ENCODE measurements at regions not wholly inside any gene's neighbourhood (a gene's known extent, or its start where the extent isn't known, plus 50 kb on each side); places are given as distances from the start of the nearest gene placed in this dataset.

DNA sequence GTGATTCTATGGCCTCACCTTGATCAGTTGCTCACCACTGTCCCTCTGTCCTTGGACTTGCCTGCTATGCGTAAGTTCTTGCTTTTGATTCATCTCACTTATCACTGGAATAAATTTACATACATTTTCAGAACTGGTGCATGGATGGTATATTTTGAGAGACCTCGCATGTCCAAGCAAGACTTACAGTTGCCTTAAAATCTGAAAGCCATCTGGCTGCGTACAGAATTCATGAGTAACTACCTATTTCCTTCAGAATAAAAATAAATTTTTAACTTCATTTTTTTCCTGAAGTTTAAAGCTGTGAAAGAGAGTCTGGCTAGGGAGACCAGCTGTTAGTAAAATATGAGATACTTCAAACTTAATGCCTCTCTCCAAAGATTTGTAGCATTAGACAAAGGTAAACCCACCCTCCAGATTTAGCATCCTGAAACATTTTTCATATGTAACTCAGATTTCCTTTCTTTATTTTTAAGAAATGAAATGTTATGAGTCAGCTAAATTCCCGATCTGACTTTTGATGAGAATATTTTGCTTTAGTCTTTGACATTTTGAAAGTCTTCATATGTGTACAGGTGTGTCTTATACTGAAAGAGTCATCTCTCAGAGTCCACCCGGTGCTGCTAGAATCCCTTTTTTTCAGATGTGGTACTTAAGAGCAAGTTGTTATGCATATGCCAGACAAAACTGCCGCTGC lies 136.4 kb upstream of the CELF2 start:
- in situ Hi-C loops (cut with MboI) (no loop called here), intact Hi-C loops (cut with micrococcal nuclease; ENCODE audit: unreplicated experiment) (no loop called here)
- ChIA-PET SMC1A (ENCODE audit: uncharacterized antibody, unreplicated experiment) (no interaction called here), RAD21 (ENCODE audit: unreplicated experiment) (no interaction called here), POLR2A (no interaction called here), CTCF (no interaction called here)
- 22% methylated on average over 6 of the region's 6 CpGs for WGBS (ENCODE audit: insufficient coverage, insufficient replicate concordance, low lambda C conversion rate, missing lambda C conversion rate)
- Histone ChIP-seq H3K4me1 (ENCODE audit: control insufficient read depth, insufficient read depth, low read length) (no peaks in the 10 kb centered on the region), H3K4me3 (no peak overlapping the region), H3K9me3 (replicated peaks; ENCODE audit: control insufficient read depth, insufficient read depth, low read length) (no peaks in the 10 kb centered on the region; the same call in 1 of the 3 replicates), H3K9ac (ENCODE audit: control insufficient read depth, insufficient read depth, low read length) (no peak overlapping the region), H4K20me1 (ENCODE audit: control insufficient read depth, insufficient read depth) (no peaks in the 10 kb centered on the region), H3K27ac (ENCODE audit: control insufficient read depth, insufficient read depth) (no peak overlapping the region), H3K4me2 (ENCODE audit: control insufficient read depth, insufficient read depth) (no peak overlapping the region), H3K79me2 (ENCODE audit: control insufficient read depth, insufficient read depth, low read length) (no peaks in the 10 kb centered on the region), H2AFZ (ENCODE audit: control insufficient read depth, low read depth, low read length) (no peak overlapping the region), H3K36me3 (ENCODE audit: control insufficient read depth in 2 of 2, insufficient read depth in 2 of 2, low read length in 1 of 2) (no peaks in the 10 kb centered on the region), H3K27me3 (replicated peaks in 1 of 2; ENCODE audit: control insufficient read depth in 2 of 2, insufficient read depth in 2 of 2, low read length in 1 of 2) (no peaks in the 10 kb centered on the region)
- DNase-seq (ENCODE audit: low read depth, low spot score) (no peak), FAIRE-seq (no peak), ATAC-seq (no peak)
- no TSS peak for BruUV-seq (replicated peaks)
- TF ChIP-seq, protein P1, sequence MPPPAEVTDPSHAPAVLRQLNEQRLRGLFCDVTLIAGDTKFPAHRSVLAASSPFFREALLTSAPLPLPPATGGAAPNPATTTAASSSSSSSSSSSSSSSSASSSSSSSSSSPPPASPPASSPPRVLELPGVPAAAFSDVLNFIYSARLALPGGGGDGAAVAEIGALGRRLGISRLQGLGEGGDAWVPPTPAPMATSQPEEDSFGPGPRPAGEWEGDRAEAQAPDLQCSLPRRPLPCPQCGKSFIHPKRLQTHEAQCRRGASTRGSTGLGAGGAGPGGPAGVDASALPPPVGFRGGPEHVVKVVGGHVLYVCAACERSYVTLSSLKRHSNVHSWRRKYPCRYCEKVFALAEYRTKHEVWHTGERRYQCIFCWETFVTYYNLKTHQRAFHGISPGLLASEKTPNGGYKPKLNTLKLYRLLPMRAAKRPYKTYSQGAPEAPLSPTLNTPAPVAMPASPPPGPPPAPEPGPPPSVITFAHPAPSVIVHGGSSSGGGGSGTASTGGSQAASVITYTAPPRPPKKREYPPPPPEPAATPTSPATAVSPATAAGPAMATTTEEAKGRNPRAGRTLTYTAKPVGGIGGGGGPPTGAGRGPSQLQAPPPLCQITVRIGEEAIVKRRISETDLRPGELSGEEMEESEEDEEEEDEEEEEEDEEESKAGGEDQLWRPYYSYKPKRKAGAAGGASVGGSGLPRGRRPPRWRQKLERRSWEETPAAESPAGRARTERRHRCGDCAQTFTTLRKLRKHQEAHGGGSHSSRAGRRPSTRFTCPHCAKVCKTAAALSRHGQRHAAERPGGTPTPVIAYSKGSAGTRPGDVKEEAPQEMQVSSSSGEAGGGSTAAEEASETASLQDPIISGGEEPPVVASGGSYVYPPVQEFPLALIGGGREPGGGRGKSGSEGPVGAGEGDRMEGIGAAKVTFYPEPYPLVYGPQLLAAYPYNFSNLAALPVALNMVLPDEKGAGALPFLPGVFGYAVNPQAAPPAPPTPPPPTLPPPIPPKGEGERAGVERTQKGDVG (CRISPR knock-in tag; IDR thresholded peaks at IDR 0.05) = no peak
- TF ChIP-seq BACH1 (IDR thresholded peaks at IDR 0.05; ENCODE audit: borderline replicate concordance) (no peak), MEF2A (IDR thresholded peaks at IDR 0.05; ENCODE audit: insufficient read depth, low read depth, low read length) (no peak), PAX5 (IDR thresholded peaks at IDR 0.05; ENCODE audit: borderline replicate concordance, low read depth, low read length) (no peak), DPF2 (IDR thresholded peaks at IDR 0.05) (no peak), NR2F1 (conservative IDR thresholded peaks at IDR 0.05) (no peak), NFXL1 (IDR thresholded peaks at IDR 0.05; ENCODE audit: borderline replicate concordance) (no peak), ZNF217 (IDR thresholded peaks at IDR 0.05) (no peak), SIX5 (IDR thresholded peaks at IDR 0.05; ENCODE audit: low read depth, low read length, severe bottlenecking) (no peak), MXI1 (IDR thresholded peaks at IDR 0.05; ENCODE audit: low read depth, low read length) (no peak), NR2C1 (IDR thresholded peaks at IDR 0.05) (no peak), ZNF24 (IDR thresholded peaks at IDR 0.05) (no peak), POLR2A (IDR thresholded peaks at IDR 0.05; ENCODE audit: low read depth, low read length) (no peak), NBN (IDR thresholded peaks at IDR 0.05) (no peak)
- TF ChIP-seq, protein P2, sequence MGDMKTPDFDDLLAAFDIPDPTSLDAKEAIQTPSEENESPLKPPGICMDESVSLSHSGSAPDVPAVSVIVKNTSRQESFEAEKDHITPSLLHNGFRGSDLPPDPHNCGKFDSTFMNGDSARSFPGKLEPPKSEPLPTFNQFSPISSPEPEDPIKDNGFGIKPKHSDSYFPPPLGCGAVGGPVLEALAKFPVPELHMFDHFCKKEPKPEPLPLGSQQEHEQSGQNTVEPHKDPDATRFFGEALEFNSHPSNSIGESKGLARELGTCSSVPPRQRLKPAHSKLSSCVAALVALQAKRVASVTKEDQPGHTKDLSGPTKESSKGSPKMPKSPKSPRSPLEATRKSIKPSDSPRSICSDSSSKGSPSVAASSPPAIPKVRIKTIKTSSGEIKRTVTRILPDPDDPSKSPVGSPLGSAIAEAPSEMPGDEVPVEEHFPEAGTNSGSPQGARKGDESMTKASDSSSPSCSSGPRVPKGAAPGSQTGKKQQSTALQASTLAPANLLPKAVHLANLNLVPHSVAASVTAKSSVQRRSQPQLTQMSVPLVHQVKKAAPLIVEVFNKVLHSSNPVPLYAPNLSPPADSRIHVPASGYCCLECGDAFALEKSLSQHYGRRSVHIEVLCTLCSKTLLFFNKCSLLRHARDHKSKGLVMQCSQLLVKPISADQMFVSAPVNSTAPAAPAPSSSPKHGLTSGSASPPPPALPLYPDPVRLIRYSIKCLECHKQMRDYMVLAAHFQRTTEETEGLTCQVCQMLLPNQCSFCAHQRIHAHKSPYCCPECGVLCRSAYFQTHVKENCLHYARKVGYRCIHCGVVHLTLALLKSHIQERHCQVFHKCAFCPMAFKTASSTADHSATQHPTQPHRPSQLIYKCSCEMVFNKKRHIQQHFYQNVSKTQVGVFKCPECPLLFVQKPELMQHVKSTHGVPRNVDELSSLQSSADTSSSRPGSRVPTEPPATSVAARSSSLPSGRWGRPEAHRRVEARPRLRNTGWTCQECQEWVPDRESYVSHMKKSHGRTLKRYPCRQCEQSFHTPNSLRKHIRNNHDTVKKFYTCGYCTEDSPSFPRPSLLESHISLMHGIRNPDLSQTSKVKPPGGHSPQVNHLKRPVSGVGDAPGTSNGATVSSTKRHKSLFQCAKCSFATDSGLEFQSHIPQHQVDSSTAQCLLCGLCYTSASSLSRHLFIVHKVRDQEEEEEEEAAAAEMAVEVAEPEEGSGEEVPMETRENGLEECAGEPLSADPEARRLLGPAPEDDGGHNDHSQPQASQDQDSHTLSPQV (IDR thresholded peaks at IDR 0.05) = no peak
- TF ChIP-seq, protein P3, sequence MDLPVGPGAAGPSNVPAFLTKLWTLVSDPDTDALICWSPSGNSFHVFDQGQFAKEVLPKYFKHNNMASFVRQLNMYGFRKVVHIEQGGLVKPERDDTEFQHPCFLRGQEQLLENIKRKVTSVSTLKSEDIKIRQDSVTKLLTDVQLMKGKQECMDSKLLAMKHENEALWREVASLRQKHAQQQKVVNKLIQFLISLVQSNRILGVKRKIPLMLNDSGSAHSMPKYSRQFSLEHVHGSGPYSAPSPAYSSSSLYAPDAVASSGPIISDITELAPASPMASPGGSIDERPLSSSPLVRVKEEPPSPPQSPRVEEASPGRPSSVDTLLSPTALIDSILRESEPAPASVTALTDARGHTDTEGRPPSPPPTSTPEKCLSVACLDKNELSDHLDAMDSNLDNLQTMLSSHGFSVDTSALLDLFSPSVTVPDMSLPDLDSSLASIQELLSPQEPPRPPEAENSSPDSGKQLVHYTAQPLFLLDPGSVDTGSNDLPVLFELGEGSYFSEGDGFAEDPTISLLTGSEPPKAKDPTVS (IDR thresholded peaks at IDR 0.05; ENCODE audit: low read depth, low read length) = no peak
